ENCODE measurements at regions not wholly inside any gene's neighbourhood (a gene's known extent, or its start where the extent isn't known, plus 50 kb on each side); places are given as distances from the start of the nearest gene placed in this dataset.

DNA sequence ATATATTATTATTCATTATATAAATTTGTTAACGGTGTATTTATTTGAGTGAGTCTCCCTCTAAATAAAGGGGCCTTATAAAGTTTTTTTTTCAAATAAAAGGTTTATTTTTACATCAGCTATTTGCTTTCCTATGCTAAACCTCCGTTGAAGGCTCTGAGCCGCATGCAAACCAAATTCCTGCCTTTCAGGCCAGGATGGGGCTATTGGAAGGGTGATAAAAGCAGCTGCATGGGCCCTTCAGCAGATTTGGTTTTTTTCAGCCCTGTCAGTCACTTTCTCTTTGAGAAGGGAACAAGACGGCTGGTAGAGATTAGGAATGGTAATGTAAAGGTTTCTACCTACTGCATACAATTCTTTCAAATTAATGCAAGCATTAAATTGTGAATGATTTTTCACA is 244.2 kb downstream of the WNT5A start:
- TF ChIP-seq, protein P1, sequence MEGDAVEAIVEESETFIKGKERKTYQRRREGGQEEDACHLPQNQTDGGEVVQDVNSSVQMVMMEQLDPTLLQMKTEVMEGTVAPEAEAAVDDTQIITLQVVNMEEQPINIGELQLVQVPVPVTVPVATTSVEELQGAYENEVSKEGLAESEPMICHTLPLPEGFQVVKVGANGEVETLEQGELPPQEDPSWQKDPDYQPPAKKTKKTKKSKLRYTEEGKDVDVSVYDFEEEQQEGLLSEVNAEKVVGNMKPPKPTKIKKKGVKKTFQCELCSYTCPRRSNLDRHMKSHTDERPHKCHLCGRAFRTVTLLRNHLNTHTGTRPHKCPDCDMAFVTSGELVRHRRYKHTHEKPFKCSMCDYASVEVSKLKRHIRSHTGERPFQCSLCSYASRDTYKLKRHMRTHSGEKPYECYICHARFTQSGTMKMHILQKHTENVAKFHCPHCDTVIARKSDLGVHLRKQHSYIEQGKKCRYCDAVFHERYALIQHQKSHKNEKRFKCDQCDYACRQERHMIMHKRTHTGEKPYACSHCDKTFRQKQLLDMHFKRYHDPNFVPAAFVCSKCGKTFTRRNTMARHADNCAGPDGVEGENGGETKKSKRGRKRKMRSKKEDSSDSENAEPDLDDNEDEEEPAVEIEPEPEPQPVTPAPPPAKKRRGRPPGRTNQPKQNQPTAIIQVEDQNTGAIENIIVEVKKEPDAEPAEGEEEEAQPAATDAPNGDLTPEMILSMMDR (IDR thresholded peaks at IDR 0.05; ENCODE audit: low read depth, low read length), result no peak
- H3K4me3 ChIP-seq (ENCODE audit: low read depth, low read length), result no peak overlapping the region
- H3K27me3 ChIP-seq, result no peaks in the 10 kb centered on the region
- no peaks in the 10 kb centered on the region for H3K4me1 ChIP-seq
- no peaks in the 10 kb centered on the region for H3K36me3 ChIP-seq
- no peaks in the 10 kb centered on the region for H3K9me3 ChIP-seq
- DNase-seq, result no peak

DNA sequence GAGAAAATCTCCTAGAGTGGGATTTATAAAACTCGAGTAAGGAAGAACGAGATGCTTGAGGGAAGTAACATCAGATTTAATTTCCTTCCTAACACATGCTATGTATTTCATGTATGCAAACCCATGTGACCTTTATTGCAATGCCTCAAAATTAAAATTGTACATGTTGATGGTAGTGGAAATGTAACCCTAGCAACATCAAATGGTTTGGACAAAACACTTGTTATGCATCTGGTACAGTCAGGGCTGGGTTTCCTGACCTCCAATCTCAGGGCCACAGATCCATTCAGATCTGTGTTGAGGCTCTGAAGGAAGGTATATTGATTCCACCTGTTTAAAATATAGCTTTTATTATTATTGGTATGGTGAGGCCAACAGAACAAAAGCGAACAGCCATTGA is 246.0 kb downstream of the WNT5A start:
- Histone ChIP-seq H3K9me3 (no peaks in the 10 kb centered on the region), H3K36me3 (no peaks in the 10 kb centered on the region), H3K4me1 (no peaks in the 10 kb centered on the region), H3K27me3 (no peaks in the 10 kb centered on the region), H3K4me3 (ENCODE audit: low read depth, low read length) (no peak overlapping the region)
- TF ChIP-seq, protein P1 (IDR thresholded peaks at IDR 0.05; ENCODE audit: low read depth, low read length), result no peak
- DNase-seq, result no peak

DNA sequence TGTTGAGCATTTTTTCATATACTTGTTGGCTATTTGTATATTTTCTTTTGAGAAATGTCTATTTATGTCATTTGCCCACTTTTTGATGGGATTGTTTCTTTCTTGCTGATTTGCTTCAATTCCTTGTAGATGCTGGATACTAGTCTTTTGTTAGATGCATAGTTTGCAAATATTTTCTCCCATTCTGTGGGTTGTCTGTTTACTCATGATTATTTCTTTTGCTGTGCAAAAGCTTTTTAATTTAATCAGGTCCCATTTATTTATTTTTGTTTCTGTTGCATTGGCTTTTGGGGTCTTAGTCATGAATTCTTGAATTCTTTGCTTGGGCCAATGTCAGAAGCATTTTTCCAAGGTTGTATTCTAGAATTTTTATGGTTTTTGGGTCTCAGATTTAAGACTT is 251.7 kb downstream of the WNT5A start:
- TF ChIP-seq, protein P1 (IDR thresholded peaks at IDR 0.05; ENCODE audit: low read depth, low read length), result no peak

DNA sequence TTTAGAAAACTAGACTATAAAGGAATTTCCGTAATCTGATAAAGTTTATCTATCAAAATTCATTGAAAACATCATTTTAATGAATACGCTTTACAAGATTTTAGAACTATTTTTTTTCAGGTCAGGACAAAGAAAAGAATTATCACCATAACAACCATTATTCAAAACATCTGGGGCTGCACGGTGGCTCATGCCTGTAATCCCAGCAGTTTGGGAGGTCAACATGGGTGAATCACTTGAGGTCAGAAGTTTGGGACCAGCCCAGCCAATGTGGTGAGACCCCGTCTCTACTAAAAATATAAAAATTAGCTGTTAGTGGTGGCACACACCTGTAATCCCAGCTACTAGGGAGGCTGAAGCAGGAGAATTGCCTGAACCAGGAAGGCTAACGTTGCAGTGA is 260.4 kb downstream of the WNT5A start:
- no peak overlapping the region for H3K4me3 ChIP-seq (ENCODE audit: low read depth, low read length)
- no peak for DNase-seq
- TF ChIP-seq, protein P1 (IDR thresholded peaks at IDR 0.05; ENCODE audit: low read depth, low read length), result no peak
- no peaks in the 10 kb centered on the region for H3K36me3 ChIP-seq
- no peaks in the 10 kb centered on the region for H3K9me3 ChIP-seq
- no peaks in the 10 kb centered on the region for H3K4me1 ChIP-seq
- no peaks in the 10 kb centered on the region for H3K27me3 ChIP-seq

More for the DNA sequence above, 251.7 kb downstream of the WNT5A start:
- DNase-seq, result no peak
- Histone ChIP-seq H3K4me3 (ENCODE audit: low read depth, low read length) (no peak overlapping the region), H3K36me3 (no peaks in the 10 kb centered on the region), H3K9me3 (no peaks in the 10 kb centered on the region), H3K4me1 (no peaks in the 10 kb centered on the region), H3K27me3 (no peaks in the 10 kb centered on the region)

DNA sequence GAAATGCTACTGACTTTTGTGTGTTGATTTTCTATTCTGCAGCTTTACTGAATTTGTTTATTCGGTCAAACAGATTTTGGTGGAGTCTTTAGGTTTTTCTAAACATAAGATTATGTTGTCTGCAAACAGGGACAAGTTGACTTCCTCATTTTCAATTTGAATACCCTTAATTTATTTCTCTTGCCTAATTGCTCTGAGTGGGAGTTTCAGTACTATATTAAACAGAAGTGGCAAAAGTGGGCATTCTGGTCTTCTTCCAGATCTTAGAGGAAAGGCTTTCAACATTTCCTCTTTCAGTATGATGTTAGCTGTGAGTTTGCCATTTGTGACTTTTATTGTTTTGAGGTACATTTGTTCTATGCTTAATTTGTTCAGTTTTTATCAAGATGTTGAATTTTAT is 268.5 kb downstream of the WNT5A start:
- no peak overlapping the region for H3K4me3 ChIP-seq (ENCODE audit: low read depth, low read length)
- no peaks in the 10 kb centered on the region for H3K9me3 ChIP-seq
- DNase-seq, result no peak
- TF ChIP-seq, protein P1 (IDR thresholded peaks at IDR 0.05; ENCODE audit: low read depth, low read length), result no peak
- no peaks in the 10 kb centered on the region for H3K27me3 ChIP-seq
- H3K36me3 ChIP-seq, result no peaks in the 10 kb centered on the region
- H3K4me1 ChIP-seq, result no peaks in the 10 kb centered on the region

DNA sequence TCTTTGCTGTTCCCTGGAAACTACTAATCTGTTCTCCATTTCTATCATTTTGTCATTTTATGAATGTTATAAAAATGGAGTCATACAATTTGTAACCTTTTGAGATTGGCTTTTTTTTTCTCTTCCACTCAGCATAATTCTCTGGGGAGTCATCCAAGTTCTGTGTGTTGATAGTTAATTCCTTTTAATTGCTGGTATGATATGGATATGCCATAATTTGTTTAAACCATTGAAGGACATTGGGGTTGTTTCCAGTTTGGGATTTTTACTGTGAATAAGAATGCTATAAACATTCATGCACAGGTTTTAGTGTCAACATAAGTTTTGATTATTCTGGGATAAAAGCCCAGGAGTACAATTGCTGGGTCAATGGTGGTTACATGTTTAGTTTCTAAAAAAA is 279.4 kb downstream of the WNT5A start:
- no peak for DNase-seq
- TF ChIP-seq, protein P1 (IDR thresholded peaks at IDR 0.05; ENCODE audit: low read depth, low read length), result no peak
- Histone ChIP-seq H3K36me3 (no peaks in the 10 kb centered on the region), H3K4me3 (ENCODE audit: low read depth, low read length) (no peak overlapping the region), H3K4me1 (no peaks in the 10 kb centered on the region), H3K9me3 (no peaks in the 10 kb centered on the region), H3K27me3 (no peaks in the 10 kb centered on the region)
